Gastrocnemius medialis (tissue), 4 donors: ENCODE measurements at regions not wholly inside any gene's neighbourhood (a gene's known extent, or its start where the extent isn't known, plus 50 kb on each side); places are given as distances from the start of the nearest gene placed in this dataset.

ENCODE experiments used
- ATAC-seq, 2 donors: fragments of 150-250 bp; one replicate each; pipeline ENCODE4 v1.9.1; 2016
- DNase-seq, 2 donors: peaks; one replicate each; pipeline ENCODE4 v3.0.0-alpha.2; 2019
- H3K27ac ChIP-seq, 4 donors: fragments of 200-600 bp; sonication (generic); 1 replicate in 1 of 4; 2 replicates in 3 of 4; pipeline ENCODE4 v1.5.1; 2016 to 2018; ENCODE audit warnings: mild to moderate bottlenecking in 2 of 4, moderate library complexity in 1 of 4
- H3K27me3 ChIP-seq, 3 donors: fragments of 200-600 bp; sonication (generic) in 2 of 3; 1 replicate in 1 of 3; 2 replicates in 2 of 3; pipeline versions ENCODE4 v1.5.1 to v1.6.0; 2016 to 2019; ENCODE audit warnings: mild to moderate bottlenecking in 1 of 3, moderate library complexity in 1 of 3
- H3K36me3 ChIP-seq, 2 donors: fragments of 200-600 bp; sonication (generic) in 1 of 2; one replicate each; pipeline ENCODE4 v1.5.1; 2017 to 2018
- H3K4me1 ChIP-seq, 2 donors: fragments of 200-600 bp; sonication (generic) in 1 of 2; one replicate each; pipeline ENCODE4 v1.5.1; 2016 to 2017; ENCODE audit warnings: mild to moderate bottlenecking in 2 of 2
- H3K4me3 ChIP-seq, 4 donors: fragments of 200-600 bp; sonication (generic) in 3 of 4; 1 replicate in 1 of 4; 2 replicates in 3 of 4; pipeline ENCODE4 v1.5.1; 2016 to 2019; ENCODE audit warnings: mild to moderate bottlenecking in 2 of 4
- H3K9me3 ChIP-seq, 3 donors: fragments of 200-600 bp; sonication (generic) in 2 of 3; 1 replicate in 1 of 3; 2 replicates in 2 of 3; pipeline ENCODE4 v1.5.1; 2016 to 2019
- POLR2A ChIP-seq, 2 donors: fragments of 450-650 bp; IDR thresholded peaks; one replicate each; pipeline ENCODE4 v1.6.1; 2017; ENCODE audit warnings: antibody characterized with exemption in 2 of 2, mild to moderate bottlenecking in 2 of 2, moderate library complexity in 2 of 2
- in situ Hi-C, 4 donors: fragments of 200-750 bp; cut with MboI; loops; one replicate each; pipeline versions ENCODE4 v1.15.0 to v1.8.0; 2017; ENCODE audit warnings: low sequenced_read_pairs in 4 of 4
- intact Hi-C: fragments of 100-400 bp; cut with DNase I; formaldehyde crosslinking; loops from one replicate; pipeline ENCODE4 v1.15.1; 2023; ENCODE audit warnings: low total_unique reads
- TF ChIP-seq, protein P1 (sequence below), 5 experiments: fragments of 450-650 bp in 3 of 5; fragments of 200-600 bp in 2 of 5; sonication (generic) in 2 of 5; IDR thresholded peaks in 4 of 5; conservative IDR thresholded peaks in 1 of 5; 1 replicate in 4 of 5; 2 replicates in 1 of 5; pipeline ENCODE4 v1.5.1; 2016 to 2019; ENCODE audit warnings: antibody characterized with exemption in 5 of 5, mild to moderate bottlenecking in 3 of 5, moderate library complexity in 3 of 5

DNA sequence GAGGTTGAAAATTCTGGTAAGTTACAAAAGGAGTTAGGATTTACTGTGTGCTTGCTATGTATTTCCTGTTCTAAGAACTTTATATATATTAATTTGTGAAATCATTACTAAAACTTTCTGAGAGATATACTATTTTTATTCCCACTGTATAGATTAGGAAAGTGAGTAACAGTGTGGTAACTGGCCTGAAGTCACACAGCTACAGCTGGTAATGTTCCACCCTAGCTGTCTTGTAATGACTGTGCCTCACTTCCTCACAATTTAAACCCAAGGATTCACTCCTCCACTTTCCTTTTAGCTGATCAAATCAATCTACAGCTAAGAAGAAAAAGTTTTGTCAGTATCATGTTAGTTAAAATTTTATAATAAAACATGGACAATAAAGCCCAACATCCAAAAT, 278.8 kb downstream of the GAS1 start:
- H3K4me3 ChIP-seq = no peak overlapping the region
- ATAC-seq (no peak), DNase-seq (no peak)
- in situ Hi-C loops (no loop called here), intact Hi-C loops (no loop called here)
- H3K27ac ChIP-seq = no peak overlapping the region
- no peaks in the 10 kb centered on the region for H3K27me3 ChIP-seq
- no peaks in the 10 kb centered on the region for H3K4me1 ChIP-seq
- H3K9me3 ChIP-seq = no peaks in the 10 kb centered on the region
- no peaks in the 10 kb centered on the region for H3K36me3 ChIP-seq
- TF ChIP-seq, protein P1, sequence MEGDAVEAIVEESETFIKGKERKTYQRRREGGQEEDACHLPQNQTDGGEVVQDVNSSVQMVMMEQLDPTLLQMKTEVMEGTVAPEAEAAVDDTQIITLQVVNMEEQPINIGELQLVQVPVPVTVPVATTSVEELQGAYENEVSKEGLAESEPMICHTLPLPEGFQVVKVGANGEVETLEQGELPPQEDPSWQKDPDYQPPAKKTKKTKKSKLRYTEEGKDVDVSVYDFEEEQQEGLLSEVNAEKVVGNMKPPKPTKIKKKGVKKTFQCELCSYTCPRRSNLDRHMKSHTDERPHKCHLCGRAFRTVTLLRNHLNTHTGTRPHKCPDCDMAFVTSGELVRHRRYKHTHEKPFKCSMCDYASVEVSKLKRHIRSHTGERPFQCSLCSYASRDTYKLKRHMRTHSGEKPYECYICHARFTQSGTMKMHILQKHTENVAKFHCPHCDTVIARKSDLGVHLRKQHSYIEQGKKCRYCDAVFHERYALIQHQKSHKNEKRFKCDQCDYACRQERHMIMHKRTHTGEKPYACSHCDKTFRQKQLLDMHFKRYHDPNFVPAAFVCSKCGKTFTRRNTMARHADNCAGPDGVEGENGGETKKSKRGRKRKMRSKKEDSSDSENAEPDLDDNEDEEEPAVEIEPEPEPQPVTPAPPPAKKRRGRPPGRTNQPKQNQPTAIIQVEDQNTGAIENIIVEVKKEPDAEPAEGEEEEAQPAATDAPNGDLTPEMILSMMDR (IDR thresholded peaks at IDR 0.05 in 4 of 5, conservative IDR thresholded peaks at IDR 0.05 in 1 of 5) = no peak
- no peak for TF ChIP-seq POLR2A (IDR thresholded peaks at IDR 0.05)

DNA sequence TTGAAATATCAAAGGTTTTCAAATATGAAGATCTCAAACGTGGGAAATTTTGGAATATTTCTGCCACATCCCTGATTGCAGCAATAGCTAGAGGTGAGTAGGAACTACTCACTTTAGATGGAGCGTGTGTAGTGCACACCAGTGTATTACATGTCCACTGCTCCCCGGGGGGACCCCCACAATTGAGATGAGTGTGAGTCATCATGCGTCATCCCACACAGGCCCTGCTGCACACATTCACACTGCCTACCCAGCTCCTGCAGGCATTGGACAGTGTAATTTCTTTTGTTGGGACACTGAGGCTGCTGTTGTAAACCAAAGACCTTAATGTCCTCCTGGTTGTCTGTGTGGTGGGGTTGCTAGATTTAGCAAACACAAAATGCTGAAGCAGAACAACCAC, 280.0 kb downstream of the GAS1 start:
- no peaks in the 10 kb centered on the region for H3K36me3 ChIP-seq
- no peak overlapping the region for H3K4me3 ChIP-seq
- no peaks in the 10 kb centered on the region for H3K9me3 ChIP-seq
- no peak for TF ChIP-seq POLR2A (IDR thresholded peaks at IDR 0.05)
- TF ChIP-seq, protein P1 (IDR thresholded peaks at IDR 0.05 in 4 of 5, conservative IDR thresholded peaks at IDR 0.05 in 1 of 5) = no peak
- H3K27ac ChIP-seq = no peak overlapping the region
- in situ Hi-C loops = no loop called here
- ATAC-seq (no peak), DNase-seq (no peak)
- H3K27me3 ChIP-seq = no peaks in the 10 kb centered on the region
- no peaks in the 10 kb centered on the region for H3K4me1 ChIP-seq
- intact Hi-C loops = no loop called here

DNA sequence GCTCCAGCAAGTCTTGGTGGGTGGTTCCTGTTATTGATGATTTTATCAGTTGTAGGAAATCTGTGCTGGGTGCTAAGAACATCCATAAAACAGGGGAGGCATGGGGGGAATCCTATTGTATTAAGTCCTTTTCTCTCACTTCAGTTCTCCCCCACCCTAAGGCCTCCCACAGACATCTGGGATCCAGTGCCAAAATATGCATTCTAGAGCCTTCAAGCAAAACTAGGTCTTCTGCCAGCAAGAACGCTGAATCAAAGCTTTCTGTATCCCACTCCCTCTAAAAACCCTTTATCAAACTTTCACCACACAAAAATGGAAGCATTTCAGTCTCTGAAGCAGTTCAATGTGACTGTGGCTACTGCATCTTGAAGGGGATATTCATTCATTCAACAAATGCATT, 281.9 kb downstream of the GAS1 start:
- H3K4me3 ChIP-seq = no peak overlapping the region
- TF ChIP-seq, protein P1 (IDR thresholded peaks at IDR 0.05 in 4 of 5, conservative IDR thresholded peaks at IDR 0.05 in 1 of 5) = no peak
- TF ChIP-seq POLR2A (IDR thresholded peaks at IDR 0.05) = no peak
- H3K27ac ChIP-seq = no peak overlapping the region
- H3K9me3 ChIP-seq = no peaks in the 10 kb centered on the region
- no peaks in the 10 kb centered on the region for H3K4me1 ChIP-seq
- in situ Hi-C loops = no loop called here
- no peaks in the 10 kb centered on the region for H3K36me3 ChIP-seq
- H3K27me3 ChIP-seq = no peaks in the 10 kb centered on the region
- no peak for ATAC-seq
- DNase-seq = no peak
- intact Hi-C loops = no loop called here

DNA sequence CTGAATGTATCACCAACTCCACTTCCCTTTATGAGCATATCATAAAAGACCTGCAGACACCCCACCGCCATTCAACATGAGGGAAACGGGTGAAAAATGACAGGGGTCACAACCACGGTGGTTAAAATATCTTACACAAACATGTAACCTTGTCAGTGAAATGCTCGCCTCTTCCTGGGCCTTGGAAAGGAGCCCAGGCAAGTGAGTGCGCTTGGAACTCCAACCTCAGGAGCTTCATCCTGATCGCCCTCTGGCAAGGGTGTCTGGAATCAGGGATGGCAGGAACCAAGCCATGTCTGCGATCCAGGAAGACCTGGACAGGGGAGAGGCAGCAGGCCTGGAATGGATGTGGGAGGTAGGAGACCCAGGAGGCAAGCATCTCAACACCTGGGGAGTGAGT, 282.7 kb downstream of the GAS1 start:
- H3K27me3 ChIP-seq = no peaks in the 10 kb centered on the region
- in situ Hi-C loops = no loop called here
- intact Hi-C loops = no loop called here
- H3K27ac ChIP-seq = no peak overlapping the region
- no peak for ATAC-seq
- no peaks in the 10 kb centered on the region for H3K9me3 ChIP-seq
- no peak overlapping the region for H3K4me3 ChIP-seq
- DNase-seq = no peak
- H3K4me1 ChIP-seq = no peaks in the 10 kb centered on the region
- H3K36me3 ChIP-seq = no peaks in the 10 kb centered on the region
- no peak for TF ChIP-seq POLR2A (IDR thresholded peaks at IDR 0.05)
- TF ChIP-seq, protein P1 (IDR thresholded peaks at IDR 0.05 in 4 of 5, conservative IDR thresholded peaks at IDR 0.05 in 1 of 5) = no peak

DNA sequence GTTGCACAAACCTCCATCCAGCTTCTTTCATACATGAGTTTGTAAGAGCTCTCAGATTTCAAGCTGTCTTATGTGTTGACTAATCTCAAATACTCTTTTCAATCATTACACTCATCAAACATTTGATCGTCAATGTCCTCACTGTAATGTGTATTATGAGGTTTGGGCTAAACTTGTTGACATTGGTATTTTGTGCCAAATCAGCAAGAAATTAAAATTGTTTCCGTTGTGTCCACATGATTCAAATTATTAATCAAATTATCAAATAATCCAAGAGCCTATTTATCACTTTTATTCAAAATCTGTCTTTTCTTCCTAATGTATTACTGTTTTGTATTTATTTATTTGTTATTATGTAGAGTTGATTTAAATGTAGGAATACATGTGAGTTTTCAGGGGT, 283.4 kb downstream of the GAS1 start:
- in situ Hi-C loops = no loop called here
- ATAC-seq = no peak

More for the DNA sequence above, 283.4 kb downstream of the GAS1 start:
- Histone ChIP-seq H3K9me3 (no peaks in the 10 kb centered on the region), H3K4me1 (no peaks in the 10 kb centered on the region), H3K27ac (no peak overlapping the region), H3K27me3 (no peaks in the 10 kb centered on the region), H3K4me3 (no peak overlapping the region), H3K36me3 (no peaks in the 10 kb centered on the region)
- intact Hi-C loops = no loop called here
- DNase-seq = no peak
- TF ChIP-seq, protein P1 (IDR thresholded peaks at IDR 0.05 in 4 of 5, conservative IDR thresholded peaks at IDR 0.05 in 1 of 5) = no peak
- TF ChIP-seq POLR2A (IDR thresholded peaks at IDR 0.05) = no peak
